ENCODE measurements at regions not wholly inside any gene's neighbourhood (a gene's known extent, or its start where the extent isn't known, plus 50 kb on each side); places are given as distances from the start of the nearest gene placed in this dataset.

GRCh38 chr6:87806635-87807034, 104.6 kb upstream of the AKIRIN2 start:
- DNase-seq (ENCODE audit: low spot score): no peak

DNA sequence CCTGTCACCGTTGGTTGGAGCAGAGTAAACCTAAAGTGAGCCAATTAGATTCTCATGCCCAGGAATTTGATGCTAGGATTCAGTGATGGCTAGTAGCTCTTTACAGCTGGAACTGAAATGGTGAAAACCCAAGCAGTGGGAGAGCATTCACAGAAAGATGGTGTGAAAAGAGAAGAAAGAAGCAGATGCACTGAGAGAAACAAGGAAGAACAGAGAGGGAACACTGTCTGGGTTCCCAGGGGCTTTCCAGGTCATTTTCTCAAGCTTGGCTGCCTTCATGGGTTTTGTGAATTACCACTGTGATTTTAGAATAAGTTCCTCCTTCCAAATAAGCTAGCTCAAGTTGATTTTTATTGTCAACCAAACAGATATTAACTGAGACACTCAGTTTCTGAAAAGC, 104.1 kb upstream of the AKIRIN2 start:
- no peak for DNase-seq (ENCODE audit: low spot score)

DNA sequence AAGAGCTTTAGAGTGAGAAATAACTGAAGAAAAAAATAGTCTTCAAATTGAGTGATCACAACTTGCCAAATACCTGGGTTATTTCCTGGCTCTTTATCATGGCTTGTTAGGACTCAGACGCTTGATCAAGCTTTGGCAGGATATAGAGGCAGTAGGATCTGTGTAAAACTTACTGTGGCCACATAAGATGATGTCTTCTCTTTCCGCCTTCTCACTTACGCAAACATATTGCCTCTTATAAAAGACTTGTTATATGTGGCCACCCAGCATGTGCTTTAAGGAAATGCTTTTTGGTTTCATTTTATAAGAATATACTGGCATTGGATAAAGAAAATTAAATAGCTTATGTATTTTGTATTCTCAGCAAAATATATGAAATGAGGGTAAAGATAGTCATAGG, 101.8 kb upstream of the AKIRIN2 start:
- no peak for DNase-seq (ENCODE audit: low spot score)

GRCh38 chr6:87799651-87800050, 97.6 kb upstream of the AKIRIN2 start:
- DNase-seq (ENCODE audit: low spot score): no peak

DNA sequence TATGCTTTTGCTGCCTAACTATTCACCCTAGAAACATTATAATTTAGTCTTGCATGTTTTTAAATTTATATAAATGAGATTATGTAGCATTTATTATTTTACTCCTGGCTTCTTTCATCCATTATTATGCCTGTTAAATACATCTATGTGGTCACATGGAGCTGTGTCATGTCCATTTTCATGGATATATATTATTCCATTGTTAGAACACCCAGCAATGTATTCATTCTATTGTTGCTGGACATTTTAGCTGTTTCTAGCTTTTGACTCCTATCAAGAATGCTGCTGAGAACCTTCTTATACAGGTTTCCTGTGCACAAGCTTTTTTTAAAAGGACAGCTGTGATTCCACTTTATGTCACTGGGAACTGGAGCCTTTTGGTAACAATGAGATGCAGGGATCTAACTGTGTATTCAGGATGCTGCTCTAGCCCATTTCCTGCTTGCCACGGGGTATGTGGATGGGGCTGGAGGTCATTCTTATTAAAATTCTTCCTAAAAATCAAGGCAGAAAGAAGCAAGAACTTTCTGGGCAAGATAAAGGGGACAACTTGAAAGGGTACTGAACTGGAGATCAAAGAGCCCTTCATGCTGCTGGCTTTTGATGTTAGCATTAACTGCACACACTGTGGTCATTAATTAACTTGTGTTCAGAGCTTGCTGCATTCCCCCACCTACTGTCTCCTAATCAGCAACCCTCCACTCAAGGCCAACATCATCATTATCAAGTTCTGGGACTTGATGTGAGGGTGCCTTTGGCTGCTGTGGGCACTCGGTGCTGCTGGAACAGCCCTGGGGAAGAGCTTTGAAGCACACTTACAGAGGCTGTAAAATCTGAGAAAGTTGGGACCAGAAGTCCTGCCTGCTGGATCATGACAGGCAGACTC, 96.6 kb upstream of the AKIRIN2 start:
- DNase-seq (ENCODE audit: low spot score): no peak

- DNase-seq (ENCODE audit: low spot score): no peak
Observed at GRCh38 chr6:87794922-87795885, 93.2 kb upstream of the AKIRIN2 start.

DNA sequence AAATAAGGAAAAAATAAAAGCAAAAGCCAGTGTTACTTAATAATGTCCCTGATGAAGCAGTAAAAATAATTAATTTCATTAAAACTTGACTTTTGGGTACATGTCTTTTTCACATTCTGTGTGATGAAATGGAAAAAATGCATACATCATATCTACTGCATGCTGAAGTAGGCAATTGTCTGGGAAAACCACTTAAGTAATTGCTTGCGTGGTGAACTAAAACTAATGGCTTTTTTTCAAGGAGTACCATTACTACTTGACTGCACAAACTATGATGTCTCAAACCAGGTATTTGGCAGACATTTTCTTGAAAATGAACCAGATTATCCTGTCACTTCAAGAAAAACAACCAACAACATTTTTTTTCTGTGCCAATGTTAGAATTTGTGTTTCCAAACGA, 91.3 kb upstream of the AKIRIN2 start:
- no peak for DNase-seq (ENCODE audit: low spot score)

GRCh38 chr6:87791982-87792381, 89.9 kb upstream of the AKIRIN2 start:
- DNase-seq (ENCODE audit: low spot score): no peak

DNA sequence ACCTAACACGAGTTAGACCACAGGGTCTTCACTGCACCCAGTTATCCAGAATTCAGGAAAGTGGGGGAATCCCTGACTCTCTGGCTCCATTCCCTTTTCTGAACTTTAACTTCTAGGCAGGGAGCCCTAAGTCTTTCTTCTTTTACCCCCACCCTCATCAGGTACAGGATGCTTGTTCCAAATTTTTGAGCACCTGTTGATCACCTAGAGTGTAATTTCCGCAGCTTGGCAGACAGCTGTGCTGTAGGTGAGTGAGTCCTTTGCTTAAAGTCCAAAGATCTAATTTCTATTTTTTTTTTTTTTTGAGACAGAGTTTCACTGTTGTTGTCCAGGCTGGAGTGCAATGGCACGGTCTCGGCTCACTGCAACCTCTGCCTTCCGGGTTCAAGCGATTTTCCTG, 89.5 kb upstream of the AKIRIN2 start:
- DNase-seq (ENCODE audit: low spot score): no peak

- DNase-seq (ENCODE audit: low spot score): no peak
Observed at GRCh38 chr6:87791029-87791428, 89.0 kb upstream of the AKIRIN2 start.

DNA sequence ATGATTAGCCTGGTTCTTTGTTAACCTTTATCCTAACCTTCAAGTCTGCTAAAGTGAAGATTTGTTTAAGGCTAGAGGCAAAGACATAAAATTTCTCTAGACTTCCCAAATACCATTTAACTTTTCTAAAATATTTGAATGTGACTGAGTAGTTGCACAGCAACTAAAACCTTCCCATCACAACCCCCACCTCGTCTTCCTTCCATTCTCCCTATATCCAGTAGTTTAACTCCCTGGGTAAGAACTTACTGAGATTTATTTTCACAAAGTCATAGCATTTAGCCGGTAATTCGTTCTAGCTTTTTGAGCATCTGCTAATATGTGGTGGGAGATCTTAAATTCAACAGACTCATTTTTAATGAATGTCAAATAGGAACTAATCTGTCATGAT, 87.9 kb upstream of the AKIRIN2 start:
- no peak for DNase-seq (ENCODE audit: low spot score)

GRCh38 chr6:87789198-87789899, 87.3 kb upstream of the AKIRIN2 start:
- no peak for DNase-seq (ENCODE audit: low spot score)

DNA sequence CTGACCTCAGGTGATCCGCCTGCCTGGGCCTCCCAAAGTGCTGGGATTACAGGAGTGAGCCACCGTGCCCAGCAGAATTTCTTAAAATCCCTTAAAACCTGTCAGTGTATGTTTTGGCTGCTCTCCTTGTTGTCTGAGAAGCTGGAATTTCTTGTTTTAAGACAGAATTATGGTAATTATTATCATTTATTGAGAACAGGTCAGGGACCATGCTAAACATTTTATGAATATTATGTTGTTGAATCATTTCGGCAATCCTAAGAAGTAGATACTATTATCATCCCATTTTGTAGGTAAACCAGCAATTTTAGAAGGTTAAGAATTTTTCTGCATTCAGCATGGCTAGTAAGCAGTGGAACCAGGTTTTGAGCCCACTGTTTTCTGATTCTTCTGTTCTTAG, 86.1 kb upstream of the AKIRIN2 start:
- DNase-seq (ENCODE audit: low spot score): no peak

- DNase-seq (ENCODE audit: low spot score): no peak
Observed at GRCh38 chr6:87785229-87785862, 83.3 kb upstream of the AKIRIN2 start.

- DNase-seq (ENCODE audit: low spot score): no peak
Observed at GRCh38 chr6:87784690-87785089, 82.7 kb upstream of the AKIRIN2 start.

GRCh38 chr6:87784051-87784450, 82.0 kb upstream of the AKIRIN2 start:
- no peak for DNase-seq (ENCODE audit: low spot score)

DNA sequence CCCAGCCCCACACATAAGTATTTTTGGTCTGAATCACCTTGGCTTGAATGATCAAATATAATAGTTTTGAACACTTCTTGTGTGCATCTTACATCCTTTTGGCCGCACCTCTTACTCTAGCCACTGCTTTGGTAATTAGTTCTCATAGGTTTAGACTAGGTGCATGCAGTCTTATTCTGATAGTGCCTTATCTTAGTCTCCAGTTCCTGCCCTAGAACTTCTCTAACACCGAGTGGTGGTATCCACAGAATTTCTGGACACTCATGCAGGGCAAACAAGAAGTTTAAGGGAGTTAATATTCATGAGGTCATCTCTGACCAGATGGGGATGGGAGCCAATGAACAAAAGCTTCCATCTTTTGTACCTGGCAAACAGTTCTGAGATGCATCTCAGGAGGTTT, 77.5 kb upstream of the AKIRIN2 start:
- no peak for DNase-seq (ENCODE audit: low spot score)

GRCh38 chr6:87772597-87773530, 70.8 kb upstream of the AKIRIN2 start:
- DNase-seq (ENCODE audit: low spot score): no peak

- no peak for DNase-seq (ENCODE audit: low spot score)
Observed at GRCh38 chr6:87767478-87767877, 65.4 kb upstream of the AKIRIN2 start.

GRCh38 chr6:87766211-87766610, 64.2 kb upstream of the AKIRIN2 start:
- no peak for DNase-seq (ENCODE audit: low spot score)

DNA sequence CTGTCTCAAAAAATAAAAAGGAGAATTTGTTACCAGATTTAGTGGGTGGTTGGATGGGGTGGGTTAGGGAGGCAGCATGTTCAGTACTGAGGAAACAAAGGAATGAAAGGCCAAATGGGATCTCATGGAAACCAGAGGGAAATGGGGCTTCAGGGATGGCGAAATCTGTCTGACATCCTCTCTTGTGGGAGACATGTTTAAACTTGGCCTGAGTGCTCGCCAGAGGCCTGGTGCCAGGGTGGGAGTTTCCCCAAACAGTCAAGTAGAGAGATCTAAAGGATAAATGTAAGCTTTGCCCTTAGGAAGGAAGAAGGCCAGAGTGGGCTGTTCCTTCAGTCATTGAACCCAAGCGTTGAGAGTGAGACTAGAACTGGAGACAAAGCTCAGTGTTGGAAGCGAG, 61.9 kb upstream of the AKIRIN2 start:
- no peak for DNase-seq (ENCODE audit: low spot score)

Data from ecto neural progenitor cell (in vitro differentiated cells).